HG03175 (cell line): ENCODE measurements at regions not wholly inside any gene's neighbourhood (a gene's known extent, or its start where the extent isn't known, plus 50 kb on each side); places are given as distances from the start of the nearest gene placed in this dataset.
"Not testable (repeated sequence)": the region's sequence is repeated elsewhere in the genome, so short reads cannot be mapped to it uniquely, and the experiment has no call there.

Experiments used
- ATAC-seq: cut with Tn5 transposase; IDR thresholded peaks from one replicate; pipeline ENCODE4 v1.9.1; 2021; ENCODE audit warnings: mild to moderate bottlenecking, moderate library complexity; ENCODE audit not compliant: unreplicated experiment

DNA sequence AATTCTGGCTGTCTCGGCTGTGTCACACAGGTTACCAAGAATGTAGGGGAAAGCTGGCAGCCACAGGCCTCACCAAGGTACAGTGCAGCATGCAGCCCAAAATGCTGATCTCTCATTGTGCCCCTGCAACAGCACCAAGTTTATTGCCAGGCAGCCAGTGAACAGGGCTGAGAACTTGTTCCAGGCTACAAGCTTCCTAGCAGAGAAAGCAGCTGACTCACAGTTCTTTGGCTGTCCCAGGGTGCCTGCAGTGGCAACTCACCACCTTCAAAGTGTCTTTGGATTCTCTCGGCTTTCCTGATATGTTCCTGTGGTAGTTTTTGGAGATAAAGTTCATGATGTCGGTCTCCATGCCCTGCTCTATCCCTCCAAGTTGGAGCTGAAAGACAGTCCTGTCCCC, 719.1 kb upstream of the ANO3 start:
- ATAC-seq: no peak

DNA sequence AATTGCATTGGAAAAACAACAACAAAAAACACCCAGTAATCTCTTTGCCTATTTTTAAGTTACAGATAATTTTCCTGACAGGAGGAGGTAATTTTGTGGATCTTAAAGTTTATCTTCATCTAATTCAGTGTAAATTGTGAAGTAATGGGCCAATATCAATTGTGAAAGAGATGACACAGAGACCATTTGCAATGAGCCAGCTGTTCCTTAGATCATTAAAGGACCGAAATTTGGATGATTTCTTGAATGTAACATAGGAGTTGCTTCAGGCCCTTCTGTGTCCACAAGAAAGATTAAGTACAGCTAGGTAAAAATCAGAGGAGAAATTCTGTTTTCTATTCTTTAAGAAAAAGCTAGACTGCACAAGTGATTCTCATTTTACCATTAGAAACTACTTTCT, 718.5 kb upstream of the ANO3 start:
- ATAC-seq: no peak

DNA sequence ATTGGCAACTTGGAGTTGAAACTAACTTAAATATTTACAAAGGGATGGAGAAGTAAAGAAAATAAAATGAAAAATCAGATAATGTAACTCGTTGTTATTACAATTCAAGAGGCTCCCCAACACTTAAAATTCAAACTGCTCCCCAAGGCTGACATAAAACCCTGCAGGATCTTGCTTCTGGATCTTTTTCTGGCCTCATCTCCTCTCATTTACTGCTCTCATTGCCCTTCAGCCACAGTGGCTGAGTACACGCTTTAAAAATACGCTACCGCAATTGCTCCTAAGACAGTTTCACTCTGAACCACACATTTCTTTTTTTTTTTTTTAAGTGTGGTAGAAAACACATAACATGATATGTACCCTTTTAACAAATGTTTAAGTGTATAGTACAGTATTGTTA, 718.1 kb upstream of the ANO3 start:
- ATAC-seq: no peak

DNA sequence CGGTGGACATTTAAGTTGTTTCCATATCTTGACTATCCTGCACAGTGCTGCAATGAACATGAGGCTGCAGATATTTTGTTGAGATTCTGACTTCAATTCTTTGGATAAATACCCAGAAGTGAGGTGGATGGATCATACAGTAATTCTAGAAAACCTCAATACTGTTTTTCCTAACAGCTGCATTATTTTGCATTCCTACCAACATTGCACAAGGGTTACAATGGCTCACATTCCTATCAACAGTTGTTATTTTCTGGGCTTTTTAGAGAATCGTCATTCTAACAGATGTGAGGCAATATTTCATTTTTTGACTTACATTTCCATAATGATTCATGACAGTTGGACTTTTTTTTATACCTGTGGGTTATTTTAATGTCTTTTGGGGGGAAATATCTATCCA, 716.9 kb upstream of the ANO3 start:
- ATAC-seq: no peak

DNA sequence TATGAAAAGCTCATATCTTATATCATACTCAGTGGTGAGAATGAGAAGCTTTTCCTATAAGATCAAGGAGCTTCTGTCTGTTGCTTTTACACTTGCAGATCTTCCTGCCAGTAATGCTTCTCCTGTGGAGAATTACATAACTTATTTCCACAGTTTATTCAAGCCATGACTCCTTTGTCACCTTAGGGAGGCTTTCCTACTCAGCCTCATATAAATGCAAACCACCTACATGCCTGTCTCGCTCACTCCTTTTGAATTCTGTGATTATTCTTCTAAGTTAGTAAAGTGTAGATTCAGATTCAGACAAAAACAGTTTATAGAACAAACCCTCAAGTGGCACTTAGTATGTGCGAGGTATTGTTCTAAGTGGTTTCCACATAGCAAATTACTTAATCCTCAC, 716.1 kb upstream of the ANO3 start:
- ATAC-seq: no peak

DNA sequence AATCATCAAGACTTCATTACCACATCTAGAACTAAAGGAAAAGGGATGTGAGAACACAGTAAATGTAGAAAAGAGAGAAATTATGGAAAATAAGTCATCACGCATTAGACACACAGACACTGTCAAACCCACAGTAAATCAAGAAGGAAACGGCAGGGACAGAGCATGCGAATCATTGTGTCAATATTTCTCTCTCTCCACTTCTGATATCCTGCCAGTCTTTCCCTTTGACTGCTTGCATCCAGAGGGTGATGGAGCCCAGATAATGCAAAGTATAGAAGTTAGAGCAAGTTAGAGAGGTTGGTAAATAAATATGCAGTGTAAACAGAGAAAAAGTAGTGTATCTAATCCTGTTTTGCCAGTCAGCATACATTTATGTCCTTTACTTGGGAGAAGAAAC, 706.8 kb upstream of the ANO3 start:
- no peak for ATAC-seq

DNA sequence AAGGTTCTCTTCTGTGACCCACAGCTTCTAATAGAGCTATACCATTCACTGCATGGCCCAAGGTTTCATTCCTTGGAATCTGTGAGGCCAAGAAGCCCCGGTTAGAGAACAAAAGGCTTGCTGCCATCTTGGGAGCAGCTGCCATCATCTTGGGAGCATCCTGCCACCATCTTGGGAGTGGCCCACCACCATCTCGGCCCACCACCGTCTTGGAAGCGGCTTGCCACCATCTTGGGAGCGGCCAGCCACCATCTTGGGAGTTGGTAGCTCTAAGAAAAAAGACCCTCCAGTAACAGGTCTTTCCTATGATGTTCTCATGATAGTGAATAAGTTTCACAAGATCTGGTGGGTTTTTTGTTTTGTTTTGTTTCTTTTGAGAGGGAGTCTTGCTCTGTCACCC, 703.9 kb upstream of the ANO3 start:
- no peak for ATAC-seq

DNA sequence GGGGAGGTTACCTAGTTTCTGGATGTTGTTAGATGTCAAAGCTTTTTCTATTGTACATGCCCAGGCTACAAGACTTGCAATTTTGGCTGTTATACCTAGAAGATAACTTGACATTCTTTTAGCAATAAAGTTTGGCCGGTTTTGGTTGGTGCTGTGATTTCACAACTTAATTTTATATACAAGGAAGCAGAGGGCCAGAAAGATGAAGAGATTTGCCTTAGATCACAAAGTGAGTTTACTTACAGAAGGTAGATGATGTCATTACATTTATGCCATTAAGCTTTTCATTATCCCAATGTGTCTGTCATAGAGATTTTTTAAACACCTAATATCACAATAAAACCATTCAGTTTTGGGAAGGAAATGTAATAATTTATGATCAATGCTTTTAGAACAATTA, 698.7 kb upstream of the ANO3 start:
- no peak for ATAC-seq

DNA sequence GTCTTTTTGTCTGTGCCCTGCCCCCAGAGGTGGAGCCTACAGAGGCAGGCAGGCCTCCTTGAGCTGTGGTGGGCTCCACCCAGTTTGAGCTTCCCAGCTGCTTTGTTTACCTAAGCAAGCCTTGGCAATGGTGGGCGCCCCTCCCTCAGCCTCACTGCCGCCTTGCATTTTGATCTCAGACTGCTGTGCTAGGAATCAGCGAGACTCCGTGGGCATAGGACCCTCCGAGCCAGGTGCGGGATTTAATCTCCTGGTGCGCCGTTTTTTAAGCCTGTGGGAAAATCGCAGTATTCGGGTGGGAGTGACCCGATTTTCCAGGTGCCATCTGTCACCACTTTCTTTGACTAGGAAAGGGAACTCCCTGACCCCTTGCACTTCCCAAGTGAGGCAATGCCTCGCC, 682.7 kb upstream of the ANO3 start:
- not testable (repeated sequence) for ATAC-seq

DNA sequence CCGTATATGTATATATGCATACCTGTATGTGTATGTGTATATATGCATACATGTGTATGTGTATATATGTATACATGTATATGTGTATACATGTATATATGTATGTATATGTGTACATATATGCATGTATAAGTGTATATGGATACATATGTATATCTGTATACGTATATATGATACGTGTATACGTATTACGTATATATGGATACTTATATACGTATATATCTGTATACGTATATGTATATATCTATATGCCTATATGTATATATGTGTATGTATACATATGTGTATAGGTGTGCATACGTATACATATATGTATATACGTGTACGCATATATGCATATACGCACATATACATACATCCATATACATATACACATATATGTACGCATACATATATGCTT, 681.6 kb upstream of the ANO3 start:
- no peak for ATAC-seq

DNA sequence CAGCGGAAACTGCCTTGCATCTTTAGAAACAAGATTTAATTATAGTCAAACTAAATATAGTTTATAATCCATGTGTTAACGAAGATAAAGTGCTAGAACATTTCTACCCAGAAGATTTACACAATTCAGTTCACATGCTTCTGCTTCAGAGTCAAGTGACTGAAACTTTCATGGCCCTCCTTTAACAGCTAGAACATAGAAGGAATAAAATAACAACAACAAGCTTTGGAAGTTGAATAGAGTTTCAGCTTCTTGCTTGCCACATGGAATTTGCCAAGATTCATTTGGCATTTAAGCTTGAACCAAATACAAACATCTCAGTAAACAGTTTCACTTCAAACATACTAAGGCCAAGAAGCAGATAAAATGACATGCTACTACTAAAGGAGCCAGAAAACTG, 676.3 kb upstream of the ANO3 start:
- ATAC-seq: no peak

DNA sequence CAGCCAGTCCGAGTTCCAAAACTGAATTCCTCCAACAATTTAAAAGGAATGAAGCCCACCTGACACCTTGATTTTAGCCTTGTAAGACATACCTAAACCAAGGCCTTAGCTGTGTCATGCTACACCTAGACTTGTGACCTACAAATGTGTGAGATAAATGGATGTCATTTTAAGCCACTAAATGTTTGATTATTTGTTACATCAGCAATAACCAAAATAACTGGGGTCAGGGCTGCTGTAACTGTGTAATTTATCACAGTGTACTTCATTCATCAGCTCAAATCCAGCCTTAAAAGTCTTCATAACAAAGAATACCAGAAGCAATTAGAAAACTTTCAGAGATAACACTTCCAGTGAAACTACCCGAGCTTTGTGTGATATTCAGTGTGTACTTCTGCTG, 673.0 kb upstream of the ANO3 start:
- ATAC-seq: no peak

DNA sequence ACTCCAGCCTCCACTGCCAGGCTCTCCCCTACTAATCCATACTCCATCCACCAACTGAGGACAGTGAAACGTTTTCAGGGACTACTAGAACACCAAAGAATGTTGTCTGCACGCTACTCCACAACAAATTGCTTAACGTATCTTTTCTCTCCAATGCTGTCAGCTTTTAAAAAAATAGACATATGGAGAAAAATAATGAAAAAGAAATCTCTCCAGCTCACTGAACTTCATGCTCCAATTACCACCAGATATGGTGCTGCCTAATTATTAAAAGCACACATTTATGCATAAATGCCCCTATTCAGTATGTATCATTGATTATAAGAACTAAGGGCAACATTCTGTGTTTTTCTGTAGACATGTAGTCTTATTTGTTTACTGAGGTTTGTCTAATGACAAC, 672.2 kb upstream of the ANO3 start:
- no peak for ATAC-seq

DNA sequence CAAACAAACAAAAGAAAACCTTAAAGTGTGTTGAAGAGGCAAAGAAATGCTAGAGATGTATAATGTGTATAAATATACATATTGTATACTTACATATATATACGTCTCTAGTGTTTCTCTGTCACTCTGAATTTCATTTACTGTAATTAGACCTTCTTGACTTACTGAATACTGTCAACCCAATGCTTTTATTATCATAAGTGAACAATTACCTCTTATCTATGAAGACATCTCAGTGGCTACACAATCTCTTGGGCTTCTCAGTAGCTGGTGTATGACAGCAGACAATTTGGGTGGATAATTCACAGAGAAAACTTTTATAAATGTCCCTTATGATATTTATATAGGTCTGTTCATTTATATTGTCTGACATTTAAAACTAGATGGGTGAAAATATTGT, 664.1 kb upstream of the ANO3 start:
- no peak for ATAC-seq

DNA sequence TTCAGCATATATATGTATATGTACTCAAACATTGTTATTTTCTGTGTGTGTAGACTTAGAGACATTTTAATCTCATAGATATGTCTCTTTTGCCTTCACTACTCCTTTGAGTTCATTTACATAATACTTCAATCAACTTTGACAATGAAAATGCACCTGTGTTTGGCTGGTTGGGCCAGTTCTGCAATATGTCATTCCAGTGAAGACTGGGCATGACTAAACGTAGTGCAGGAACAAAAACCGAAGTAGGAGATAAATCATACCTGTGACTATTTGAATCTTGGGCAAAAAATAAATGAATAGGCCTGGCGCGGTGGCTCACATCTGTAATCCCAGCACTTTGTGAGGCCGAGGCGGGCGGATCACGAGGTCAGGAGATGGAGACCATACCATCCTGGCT, 640.0 kb upstream of the ANO3 start:
- no peak for ATAC-seq

DNA sequence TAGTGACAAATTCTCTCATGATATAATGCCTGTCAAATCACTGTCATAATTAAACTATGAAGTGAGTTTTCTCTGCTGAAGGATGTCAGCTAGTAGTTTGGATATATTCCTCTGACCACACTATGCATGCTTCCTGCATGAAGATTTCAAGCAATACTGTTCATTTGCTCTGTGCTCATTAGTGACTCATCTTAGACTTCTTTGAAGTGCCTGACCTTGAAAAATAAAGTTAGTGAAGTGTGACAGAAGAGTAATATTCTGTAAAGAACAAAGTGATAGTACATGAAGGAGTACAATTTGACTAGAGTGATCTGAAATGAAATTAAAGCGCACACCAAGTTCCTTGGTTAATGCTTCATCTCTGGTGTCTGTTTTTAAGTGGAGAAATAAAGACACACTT, 629.5 kb upstream of the ANO3 start:
- no peak for ATAC-seq

DNA sequence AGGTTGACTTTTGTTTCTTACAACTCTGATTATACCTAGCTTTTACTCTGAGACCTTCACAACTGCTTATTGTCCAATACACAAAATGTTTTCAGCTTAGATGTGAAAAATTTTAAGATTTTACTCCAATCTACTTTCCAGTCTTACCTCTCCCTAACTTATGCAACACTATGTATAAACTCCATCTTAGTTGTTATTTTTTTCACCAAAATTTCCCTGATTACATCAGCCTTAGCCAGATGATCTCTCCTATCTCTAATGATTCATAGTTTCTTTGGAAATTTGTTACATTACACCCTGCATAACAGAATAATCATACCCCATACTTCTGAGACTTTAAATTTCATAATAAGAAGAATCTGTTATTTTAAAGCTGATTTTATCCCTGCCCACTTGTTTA, 621.0 kb upstream of the ANO3 start:
- ATAC-seq: no peak

DNA sequence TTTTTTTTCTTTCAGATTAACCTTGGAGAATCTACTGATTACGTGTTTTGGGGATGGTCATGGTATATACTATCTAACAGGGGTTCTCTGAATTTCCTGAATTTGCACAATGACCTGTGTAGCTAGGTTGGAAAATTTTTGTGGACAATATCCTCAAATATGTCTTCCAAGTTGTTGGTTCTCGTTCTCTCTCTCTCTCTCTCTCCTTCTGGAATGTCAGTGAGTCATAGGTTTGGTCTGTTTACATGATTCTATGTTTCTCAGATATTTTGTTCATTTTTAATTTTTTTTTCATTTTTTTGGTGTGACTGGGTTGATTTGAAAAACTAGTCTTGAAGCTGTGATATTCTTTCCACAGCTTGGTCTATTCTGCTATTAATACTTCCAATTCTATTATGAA, 604.0 kb upstream of the ANO3 start:
- ATAC-seq: no peak

DNA sequence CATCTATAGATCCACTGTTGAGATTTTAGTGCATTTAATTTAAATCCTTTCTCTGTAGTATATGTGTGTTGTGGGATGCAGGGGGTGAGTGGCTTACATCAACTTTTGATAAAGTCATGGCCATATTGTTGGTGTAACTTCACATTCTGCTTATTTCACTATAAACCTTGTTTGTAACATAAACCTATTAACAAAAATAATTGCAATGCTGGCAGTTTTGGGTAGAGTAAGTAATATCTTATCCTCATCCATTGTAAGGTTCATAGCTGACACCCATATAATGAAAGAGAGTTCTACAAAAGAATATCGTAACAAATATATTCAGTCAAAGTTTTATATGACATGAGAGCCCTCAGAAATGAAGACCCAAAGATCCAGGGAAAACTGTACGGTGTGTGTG, 601.7 kb upstream of the ANO3 start:
- no peak for ATAC-seq

DNA sequence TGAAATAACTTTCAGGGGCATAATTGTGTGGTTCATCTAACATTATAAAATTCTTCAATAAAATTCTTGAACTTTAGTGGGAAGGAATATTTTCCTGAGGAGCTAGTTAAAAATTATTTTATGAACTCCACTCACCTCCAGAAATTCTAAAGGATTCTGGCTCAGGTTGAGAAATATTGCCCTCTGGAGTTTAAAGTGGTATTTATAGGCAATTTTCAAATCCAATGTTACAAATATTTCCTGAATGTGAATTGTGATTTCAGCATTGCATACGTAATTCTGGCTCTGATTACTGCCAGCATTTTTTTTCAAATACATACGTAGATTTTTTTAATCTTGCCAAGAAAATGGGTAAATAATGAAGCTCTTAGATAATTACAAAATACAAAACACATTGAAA, 598.2 kb upstream of the ANO3 start:
- no peak for ATAC-seq

DNA sequence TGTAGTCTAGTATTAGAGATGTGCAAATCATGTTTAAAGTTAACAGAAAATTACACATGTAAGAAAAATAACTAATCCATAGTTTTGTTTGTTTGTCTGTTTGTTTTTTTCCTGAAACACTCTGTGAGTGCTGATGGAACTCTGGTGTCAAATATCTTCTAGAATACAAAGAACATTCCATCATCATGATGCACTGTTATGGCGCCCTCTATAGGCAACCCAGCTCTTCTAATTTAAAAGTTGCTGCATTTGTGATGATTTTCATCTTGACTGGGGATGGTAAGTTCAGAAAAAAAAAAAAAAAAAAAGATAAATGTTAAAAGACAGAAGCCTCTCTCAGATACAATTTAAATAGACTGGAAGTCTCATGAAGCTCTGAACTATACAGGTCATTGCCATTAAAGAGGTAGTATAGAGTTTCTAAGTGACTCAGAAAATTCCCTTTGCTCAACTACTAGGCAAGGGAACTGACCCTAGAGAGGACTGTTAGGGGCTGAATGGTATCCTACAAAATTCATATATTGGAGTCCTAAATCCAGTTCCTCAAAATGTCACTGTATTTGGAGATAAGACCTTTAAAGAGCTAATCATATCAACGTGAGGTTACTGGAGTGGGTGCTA, 597.2 kb upstream of the ANO3 start:
- no peak for ATAC-seq

DNA sequence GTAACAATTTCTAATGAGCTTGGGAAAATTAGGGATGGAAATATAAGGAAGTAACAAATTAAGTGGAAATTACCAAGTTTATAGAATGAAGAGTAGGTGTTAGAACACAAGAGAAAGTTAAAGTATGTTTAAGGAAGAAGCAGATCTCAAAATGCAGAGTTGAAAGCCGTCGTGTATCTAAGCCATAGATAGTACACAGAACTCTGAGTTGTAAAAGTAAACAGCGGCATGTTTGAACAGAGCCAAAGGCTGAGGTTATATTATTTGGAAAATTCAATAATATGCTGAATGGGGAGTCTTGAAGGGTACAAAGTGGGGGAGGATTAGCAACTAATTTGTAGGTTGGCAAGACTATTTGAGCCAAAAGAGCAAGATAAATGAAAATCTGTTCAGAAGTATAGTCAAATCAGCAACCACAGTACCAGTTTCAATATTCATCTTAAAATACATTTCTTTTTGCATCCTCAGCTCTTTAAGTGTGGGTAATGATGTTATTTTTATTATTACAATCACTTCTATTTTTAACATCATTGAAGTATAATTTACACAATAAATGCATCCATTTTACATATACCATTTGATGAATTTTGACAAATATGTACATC, 594.8 kb upstream of the ANO3 start:
- ATAC-seq: no peak

DNA sequence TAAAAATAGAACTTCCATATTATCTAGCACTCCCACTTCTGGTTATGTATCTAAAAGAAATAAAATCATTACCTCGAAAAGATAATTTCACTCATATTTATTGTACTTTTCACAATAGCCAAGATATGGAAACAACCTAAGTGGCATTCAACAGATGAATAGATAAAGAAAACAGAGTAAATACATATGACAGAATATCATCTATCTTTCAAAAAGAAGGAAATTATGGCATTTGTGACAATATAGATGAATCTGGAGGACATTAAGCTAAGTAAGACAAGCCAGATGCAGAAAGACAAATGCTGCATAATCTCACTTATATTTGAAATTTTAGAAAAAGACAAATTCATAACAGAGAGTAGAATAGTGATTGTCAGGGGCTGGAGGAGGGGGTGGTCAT, 590.0 kb upstream of the ANO3 start:
- no peak for ATAC-seq
